NCI-H748 (cell line): ENCODE measurements at regions not wholly inside any gene's neighbourhood (a gene's known extent, or its start where the extent isn't known, plus 50 kb on each side); places are given as distances from the start of the nearest gene placed in this dataset.

Experiments used
- DNase-seq: peaks from one replicate; lab custom pipeline; 2025; ENCODE audit not compliant: unreplicated experiment; lab: John Stamatoyannopoulos, UW

- no peak for DNase-seq
These were observed 198.2 kb upstream of the PLEKHG7 start for GRCh38 chr12:92504594-92504981.

- DNase-seq = peak; percentile 70
These were observed 198.7 kb upstream of the PLEKHG7 start for GRCh38 chr12:92503971-92504593.

GRCh38 chr12:92503029-92503931 is 199.5 kb upstream of the PLEKHG7 start:
- DNase-seq = peak; percentile 79

- peak; percentile 23 for DNase-seq
These were observed 200.3 kb upstream of the PLEKHG7 start for GRCh38 chr12:92502417-92503028.

- no peak for DNase-seq
These were observed 206.0 kb upstream of the PLEKHG7 start for GRCh38 chr12:92496790-92497189.

GRCh38 chr12:92495108-92495507 is 207.7 kb upstream of the PLEKHG7 start:
- no peak for DNase-seq

GRCh38 chr12:92493816-92494215 is 209.0 kb upstream of the PLEKHG7 start:
- no peak for DNase-seq

GRCh38 chr12:92492995-92493394 is 209.8 kb upstream of the PLEKHG7 start:
- no peak for DNase-seq

GRCh38 chr12:92492291-92492690 is 210.5 kb upstream of the PLEKHG7 start:
- no peak for DNase-seq

GRCh38 chr12:92489781-92490180 is 213.0 kb upstream of the PLEKHG7 start:
- DNase-seq = no peak

- DNase-seq = no peak
These were observed 214.1 kb upstream of the PLEKHG7 start for GRCh38 chr12:92488735-92489134.

- DNase-seq = no peak
These were observed 215.7 kb upstream of the PLEKHG7 start for GRCh38 chr12:92487138-92487485.

GRCh38 chr12:92486443-92487137 is 216.2 kb upstream of the PLEKHG7 start:
- no peak for DNase-seq

- DNase-seq = no peak
These were observed 217.1 kb upstream of the PLEKHG7 start for GRCh38 chr12:92485351-92486348.

GRCh38 chr12:92482599-92482998 is 220.2 kb upstream of the PLEKHG7 start:
- no peak for DNase-seq

GRCh38 chr12:92481066-92481465 is 221.7 kb upstream of the PLEKHG7 start:
- no peak for DNase-seq

- DNase-seq = no peak
These were observed 224.1 kb upstream of the PLEKHG7 start for GRCh38 chr12:92478692-92479091.

GRCh38 chr12:92476844-92477243 is 225.9 kb upstream of the PLEKHG7 start:
- DNase-seq = no peak

- DNase-seq = no peak
These were observed 229.2 kb upstream of the PLEKHG7 start for GRCh38 chr12:92473564-92473963.

- no peak for DNase-seq
These were observed 230.6 kb upstream of the PLEKHG7 start for GRCh38 chr12:92472201-92472600.
